ENCODE measurements at regions not wholly inside any gene's neighbourhood (a gene's known extent, or its start where the extent isn't known, plus 50 kb on each side); places are given as distances from the start of the nearest gene placed in this dataset.

DNA sequence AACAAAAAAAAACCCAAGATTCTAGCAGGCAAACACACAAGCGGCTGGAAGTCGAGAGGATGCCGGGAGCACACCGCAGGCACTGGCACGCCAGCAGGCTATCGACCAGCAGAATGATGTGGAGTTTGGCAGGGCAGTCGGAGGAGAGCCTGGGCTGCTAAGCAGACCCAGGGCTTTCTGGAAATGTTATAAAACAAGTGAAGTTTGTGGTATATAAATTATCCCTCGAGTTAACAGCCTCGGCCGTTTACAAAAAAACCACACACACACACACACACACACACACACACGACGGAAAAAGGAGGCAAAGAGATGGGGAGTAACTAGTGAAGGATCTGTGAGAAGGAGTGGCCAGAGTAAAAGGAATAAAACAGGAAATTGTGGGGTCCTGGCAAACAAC is 87.2 kb upstream of the IVNS1ABP start:
- DNase-seq: no peak
- intact Hi-C loops (cut with micrococcal nuclease; ENCODE audit: unreplicated experiment): no loop called here
- Mint-ChIP-seq H3K27me3 (ENCODE audit: unreplicated experiment) (no peaks in the 10 kb centered on the region), H3K4me3 (ENCODE audit: low read depth, unreplicated experiment) (no peak overlapping the region), H3K9me3 (ENCODE audit: low read depth, unreplicated experiment) (peaks cover 4% of the 10 kb centered on the region), H3K36me3 (ENCODE audit: insufficient read depth, unreplicated experiment) (no peaks in the 10 kb centered on the region), H3K4me1 (ENCODE audit: low read depth, unreplicated experiment) (peaks cover 16% of the 10 kb centered on the region), H3K27ac (ENCODE audit: unreplicated experiment) (no peak overlapping the region)
- CTCF ChIA-PET: interaction anchor here (0.7 kb wide), 1 partner anchor 161 kb away, joined by 3 read pairs; no protein-coding TSS in a partner anchor
- TF ChIP-seq, protein P1, sequence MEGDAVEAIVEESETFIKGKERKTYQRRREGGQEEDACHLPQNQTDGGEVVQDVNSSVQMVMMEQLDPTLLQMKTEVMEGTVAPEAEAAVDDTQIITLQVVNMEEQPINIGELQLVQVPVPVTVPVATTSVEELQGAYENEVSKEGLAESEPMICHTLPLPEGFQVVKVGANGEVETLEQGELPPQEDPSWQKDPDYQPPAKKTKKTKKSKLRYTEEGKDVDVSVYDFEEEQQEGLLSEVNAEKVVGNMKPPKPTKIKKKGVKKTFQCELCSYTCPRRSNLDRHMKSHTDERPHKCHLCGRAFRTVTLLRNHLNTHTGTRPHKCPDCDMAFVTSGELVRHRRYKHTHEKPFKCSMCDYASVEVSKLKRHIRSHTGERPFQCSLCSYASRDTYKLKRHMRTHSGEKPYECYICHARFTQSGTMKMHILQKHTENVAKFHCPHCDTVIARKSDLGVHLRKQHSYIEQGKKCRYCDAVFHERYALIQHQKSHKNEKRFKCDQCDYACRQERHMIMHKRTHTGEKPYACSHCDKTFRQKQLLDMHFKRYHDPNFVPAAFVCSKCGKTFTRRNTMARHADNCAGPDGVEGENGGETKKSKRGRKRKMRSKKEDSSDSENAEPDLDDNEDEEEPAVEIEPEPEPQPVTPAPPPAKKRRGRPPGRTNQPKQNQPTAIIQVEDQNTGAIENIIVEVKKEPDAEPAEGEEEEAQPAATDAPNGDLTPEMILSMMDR (IDR thresholded peaks at IDR 0.05; ENCODE audit: unreplicated experiment): no peak
- BruUV-seq (replicated peaks): no TSS peak

DNA sequence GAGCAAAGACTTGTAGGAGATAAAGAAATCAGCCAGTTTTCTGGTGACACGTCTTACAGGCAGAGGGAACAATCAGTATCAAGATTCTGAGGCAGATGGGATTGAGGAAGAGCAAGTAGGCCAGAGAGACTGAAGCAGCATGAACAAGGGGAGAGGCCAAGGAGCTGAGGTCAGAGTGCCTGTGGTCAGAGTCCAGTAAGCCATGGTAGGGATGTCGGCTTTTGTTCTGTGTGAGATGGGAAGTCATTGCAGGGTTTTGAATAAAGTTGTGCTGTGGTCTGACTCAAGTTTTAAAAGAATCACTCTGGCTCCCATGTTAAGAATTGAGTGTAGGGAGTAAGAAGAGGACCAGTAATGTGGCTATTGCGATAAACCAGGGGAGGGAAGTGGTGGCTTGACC is 85.9 kb upstream of the IVNS1ABP start:
- no TSS peak for BruUV-seq (replicated peaks)
- CTCF ChIA-PET: no interaction called here

GRCh38 chr1:185401019-185401418 is 84.0 kb upstream of the IVNS1ABP start:
- TF ChIP-seq, protein P1 (IDR thresholded peaks at IDR 0.05; ENCODE audit: unreplicated experiment): no peak
- H3K27ac Mint-ChIP-seq (ENCODE audit: unreplicated experiment): no peak overlapping the region
- CTCF ChIA-PET: interaction anchor here (0.5 kb wide), 1 partner anchor 8 kb away, joined by 3 read pairs; no protein-coding TSS in a partner anchor
- no peaks in the 10 kb centered on the region for H3K27me3 Mint-ChIP-seq (ENCODE audit: unreplicated experiment)
- intact Hi-C loops (cut with micrococcal nuclease; ENCODE audit: unreplicated experiment): no loop called here
- peaks cover 6% of the 10 kb centered on the region for H3K4me1 Mint-ChIP-seq (ENCODE audit: low read depth, unreplicated experiment)
- no peaks in the 10 kb centered on the region for H3K36me3 Mint-ChIP-seq (ENCODE audit: insufficient read depth, unreplicated experiment)
- DNase-seq: no peak
- H3K4me3 Mint-ChIP-seq (ENCODE audit: low read depth, unreplicated experiment): no peak overlapping the region
- no peaks in the 10 kb centered on the region for H3K9me3 Mint-ChIP-seq (ENCODE audit: low read depth, unreplicated experiment)
- BruUV-seq (replicated peaks): no TSS peak

More for the DNA sequence above, 85.9 kb upstream of the IVNS1ABP start:
- no peak overlapping the region for H3K27ac Mint-ChIP-seq (ENCODE audit: unreplicated experiment)
- H3K4me3 Mint-ChIP-seq (ENCODE audit: low read depth, unreplicated experiment): no peak overlapping the region
- H3K36me3 Mint-ChIP-seq (ENCODE audit: insufficient read depth, unreplicated experiment): no peaks in the 10 kb centered on the region
- intact Hi-C loops (cut with micrococcal nuclease; ENCODE audit: unreplicated experiment): no loop called here
- DNase-seq: no peak
- H3K4me1 Mint-ChIP-seq (ENCODE audit: low read depth, unreplicated experiment): peaks cover 6% of the 10 kb centered on the region
- TF ChIP-seq, protein P1 (IDR thresholded peaks at IDR 0.05; ENCODE audit: unreplicated experiment): no peak
- no peaks in the 10 kb centered on the region for H3K27me3 Mint-ChIP-seq (ENCODE audit: unreplicated experiment)
- H3K9me3 Mint-ChIP-seq (ENCODE audit: low read depth, unreplicated experiment): peaks cover under 1% of the 10 kb centered on the region

DNA sequence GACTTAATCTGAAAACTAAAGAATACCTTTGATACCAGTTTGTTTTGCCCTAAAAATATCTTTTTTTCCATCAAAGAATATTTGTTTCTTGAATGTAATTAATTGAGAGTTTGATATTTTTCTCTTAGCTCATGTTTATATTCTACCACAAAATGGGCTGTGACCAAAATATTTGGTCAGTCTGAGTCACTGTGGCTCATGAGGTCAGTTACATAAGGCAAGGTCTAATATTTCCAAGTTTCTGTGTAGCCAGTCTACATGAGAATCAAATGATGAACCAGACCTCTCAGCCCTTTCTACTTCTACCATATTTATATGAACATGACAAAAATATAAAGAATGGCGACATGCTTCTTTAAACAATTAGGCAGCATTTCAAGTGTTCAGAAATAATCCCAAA is 83.0 kb upstream of the IVNS1ABP start:
- no peak overlapping the region for H3K27ac Mint-ChIP-seq (ENCODE audit: unreplicated experiment)
- DNase-seq: no peak
- no peak overlapping the region for H3K4me3 Mint-ChIP-seq (ENCODE audit: low read depth, unreplicated experiment)
- peaks cover 6% of the 10 kb centered on the region for H3K4me1 Mint-ChIP-seq (ENCODE audit: low read depth, unreplicated experiment)
- CTCF ChIA-PET: interaction anchor here (0.6 to 0.8 kb wide), 2 partner anchors 15 to 34 kb away, joined by 3 to 6 read pairs; no protein-coding TSS in a partner anchor
- BruUV-seq (replicated peaks): no TSS peak
- intact Hi-C loops (cut with micrococcal nuclease; ENCODE audit: unreplicated experiment): no loop called here
- H3K36me3 Mint-ChIP-seq (ENCODE audit: insufficient read depth, unreplicated experiment): no peaks in the 10 kb centered on the region
- H3K27me3 Mint-ChIP-seq (ENCODE audit: unreplicated experiment): no peaks in the 10 kb centered on the region
- TF ChIP-seq, protein P1 (IDR thresholded peaks at IDR 0.05; ENCODE audit: unreplicated experiment): no peak
- H3K9me3 Mint-ChIP-seq (ENCODE audit: low read depth, unreplicated experiment): no peaks in the 10 kb centered on the region
